Suprapubic skin (tissue), 4 donors: ENCODE measurements at regions not wholly inside any gene's neighbourhood (a gene's known extent, or its start where the extent isn't known, plus 50 kb on each side); places are given as distances from the start of the nearest gene placed in this dataset.
"Not testable (repeated sequence)": the region's sequence is repeated elsewhere in the genome, so short reads cannot be mapped to it uniquely, and the experiment has no call there.

Source experiments
- DNase-seq, 2 donors: peaks; one replicate each; pipeline ENCODE4 v3.0.0-alpha.2; 2019; ENCODE audit warnings: low spot score in 2 of 2
- H3K27ac ChIP-seq: fragments of 200-600 bp; sonication (generic); one replicate; pipeline ENCODE4 v1.5.1; 2019
- H3K27me3 ChIP-seq: fragments of 200-600 bp; sonication (generic); one replicate; pipeline ENCODE4 v1.5.1; 2019
- H3K36me3 ChIP-seq: fragments of 200-600 bp; sonication (generic); one replicate; pipeline ENCODE4 v1.5.1; 2019
- H3K4me1 ChIP-seq: fragments of 200-600 bp; sonication (generic); one replicate; pipeline ENCODE4 v1.5.1; 2019
- H3K4me3 ChIP-seq: fragments of 200-600 bp; sonication (generic); one replicate; pipeline ENCODE4 v1.5.1; 2019; ENCODE audit warnings: mild to moderate bottlenecking
- H3K9me3 ChIP-seq: fragments of 200-600 bp; sonication (generic); one replicate; pipeline ENCODE4 v1.5.1; 2019
- EP300 ChIP-seq: sonication (generic); formaldehyde crosslinking; IDR thresholded peaks from one replicate; pipeline ENCODE4 v1.6.1; 2017; ENCODE audit warnings: antibody characterized with exemption
- POLR2A ChIP-seq, 2 donors: fragments of 450-650 bp; IDR thresholded peaks; one replicate each; pipeline ENCODE4 v1.6.1; 2017; ENCODE audit warnings: antibody characterized with exemption in 2 of 2, mild to moderate bottlenecking in 2 of 2, moderate library complexity in 2 of 2
- POLR2AphosphoS5 ChIP-seq, 3 donors: sonication (generic); formaldehyde crosslinking; IDR thresholded peaks; one replicate each; pipeline ENCODE4 v1.6.1; 2017; ENCODE audit warnings: antibody characterized with exemption in 3 of 3
- WGBS: methylation state at CpG from one replicate; pipeline ENCODE4 v1.1.5; 2018; 5-methylcytosine and 5-hydroxymethylcytosine counted together
- TF ChIP-seq, protein P1 (sequence below), 2 donors: fragments of 200-600 bp in 1 of 2; fragments of 450-650 bp in 1 of 2; sonication (generic) in 1 of 2; IDR thresholded peaks; one replicate each; pipeline ENCODE4 v1.5.1; 2016 to 2019; ENCODE audit warnings: antibody characterized with exemption in 2 of 2, mild to moderate bottlenecking in 1 of 2, moderate library complexity in 1 of 2

DNA sequence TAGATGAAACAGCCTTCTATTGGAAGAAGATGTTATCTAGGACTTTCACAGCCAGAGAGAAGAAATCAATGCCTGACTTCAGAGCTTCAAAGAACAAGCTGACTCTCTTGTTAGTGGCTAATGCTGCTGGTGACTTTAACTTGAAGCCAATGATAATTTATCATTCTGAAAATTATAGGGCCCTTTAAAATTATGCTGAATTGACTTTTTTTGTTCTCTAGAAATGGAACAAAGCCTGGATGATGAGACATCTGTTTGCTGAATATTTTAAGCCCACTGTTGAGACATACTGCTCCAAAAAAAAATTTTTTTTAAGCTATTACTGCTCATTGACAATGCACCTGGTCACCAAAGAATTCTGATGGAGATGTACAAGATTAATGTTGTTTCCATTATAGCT is 189.2 kb downstream of the MBL2 start:
- TF ChIP-seq, protein P1, sequence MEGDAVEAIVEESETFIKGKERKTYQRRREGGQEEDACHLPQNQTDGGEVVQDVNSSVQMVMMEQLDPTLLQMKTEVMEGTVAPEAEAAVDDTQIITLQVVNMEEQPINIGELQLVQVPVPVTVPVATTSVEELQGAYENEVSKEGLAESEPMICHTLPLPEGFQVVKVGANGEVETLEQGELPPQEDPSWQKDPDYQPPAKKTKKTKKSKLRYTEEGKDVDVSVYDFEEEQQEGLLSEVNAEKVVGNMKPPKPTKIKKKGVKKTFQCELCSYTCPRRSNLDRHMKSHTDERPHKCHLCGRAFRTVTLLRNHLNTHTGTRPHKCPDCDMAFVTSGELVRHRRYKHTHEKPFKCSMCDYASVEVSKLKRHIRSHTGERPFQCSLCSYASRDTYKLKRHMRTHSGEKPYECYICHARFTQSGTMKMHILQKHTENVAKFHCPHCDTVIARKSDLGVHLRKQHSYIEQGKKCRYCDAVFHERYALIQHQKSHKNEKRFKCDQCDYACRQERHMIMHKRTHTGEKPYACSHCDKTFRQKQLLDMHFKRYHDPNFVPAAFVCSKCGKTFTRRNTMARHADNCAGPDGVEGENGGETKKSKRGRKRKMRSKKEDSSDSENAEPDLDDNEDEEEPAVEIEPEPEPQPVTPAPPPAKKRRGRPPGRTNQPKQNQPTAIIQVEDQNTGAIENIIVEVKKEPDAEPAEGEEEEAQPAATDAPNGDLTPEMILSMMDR (IDR thresholded peaks at IDR 0.05), result no peak
- TF ChIP-seq POLR2AphosphoS5 (IDR thresholded peaks at IDR 0.05), result no peak
- no peak for TF ChIP-seq POLR2A (IDR thresholded peaks at IDR 0.05)
- TF ChIP-seq EP300, result no peak
- H3K36me3 ChIP-seq, result no peaks in the 10 kb centered on the region
- H3K9me3 ChIP-seq, result peaks cover 6% of the 10 kb centered on the region
- H3K4me3 ChIP-seq, result no peak overlapping the region
- DNase-seq, result no peak
- no peaks in the 10 kb centered on the region for H3K27me3 ChIP-seq
- H3K27ac ChIP-seq, result no peak overlapping the region
- no peaks in the 10 kb centered on the region for H3K4me1 ChIP-seq

DNA sequence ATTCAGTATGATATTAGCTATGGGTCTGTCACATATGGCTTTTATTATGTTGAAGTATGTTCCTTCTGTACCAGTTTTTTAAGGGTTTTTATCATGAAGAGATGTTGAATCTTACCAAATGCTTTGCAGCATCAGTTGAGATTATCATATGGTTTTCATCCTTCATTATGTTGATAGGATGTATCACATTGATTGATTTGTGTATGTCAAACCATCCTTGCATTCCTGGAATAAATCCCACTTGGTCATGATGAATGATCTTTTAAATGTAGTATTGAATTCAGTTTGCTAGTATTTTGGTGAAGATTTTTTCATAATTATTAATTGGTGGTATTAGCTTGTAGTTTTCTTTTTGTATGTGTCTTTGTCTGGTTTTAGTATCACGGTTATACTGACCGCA is 185.9 kb downstream of the MBL2 start:
- H3K4me3 ChIP-seq, result no peak overlapping the region
- H3K27ac ChIP-seq, result no peak overlapping the region
- H3K36me3 ChIP-seq, result no peaks in the 10 kb centered on the region
- WGBS, result 72% methylated on average over 2 of the region's 2 CpGs
- no peak for DNase-seq
- H3K27me3 ChIP-seq, result no peaks in the 10 kb centered on the region
- H3K4me1 ChIP-seq, result no peaks in the 10 kb centered on the region
- TF ChIP-seq EP300, result no peak
- TF ChIP-seq, protein P1 (IDR thresholded peaks at IDR 0.05), result no peak
- TF ChIP-seq POLR2AphosphoS5 (IDR thresholded peaks at IDR 0.05), result no peak
- TF ChIP-seq POLR2A (IDR thresholded peaks at IDR 0.05), result no peak
- H3K9me3 ChIP-seq, result peaks cover 6% of the 10 kb centered on the region

DNA sequence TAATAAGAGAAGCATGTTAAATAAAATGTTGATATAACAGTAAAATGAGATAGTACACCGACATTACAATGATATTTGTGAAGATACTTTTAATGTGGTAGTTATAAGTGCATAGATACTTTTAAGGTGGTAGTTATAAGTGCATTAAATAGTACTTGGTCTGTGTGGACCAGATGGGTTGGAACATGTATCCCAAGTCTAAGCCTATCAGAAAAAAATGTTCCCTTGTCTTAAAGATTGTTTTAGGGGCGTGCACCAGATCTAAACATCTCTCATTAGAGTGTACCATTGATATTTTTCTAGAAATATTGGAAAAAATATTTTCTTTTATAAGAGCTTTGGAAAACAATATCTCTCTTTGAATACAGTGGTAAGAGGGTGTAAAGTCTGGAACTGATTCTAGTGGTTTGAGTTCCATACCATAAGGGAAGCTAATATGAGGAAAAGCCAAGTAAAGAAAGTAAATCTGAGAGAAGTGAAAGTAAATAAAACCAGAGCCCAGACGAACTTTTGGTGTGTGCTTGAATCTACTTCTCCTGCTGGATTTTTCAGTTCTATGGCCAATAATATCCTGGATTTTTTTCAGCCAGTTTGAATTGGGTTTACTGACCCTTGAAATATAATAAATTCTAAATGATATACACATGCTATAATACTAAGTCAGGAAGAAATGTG is 175.3 kb downstream of the MBL2 start:
- TF ChIP-seq POLR2A (IDR thresholded peaks at IDR 0.05), result no peak
- TF ChIP-seq, protein P1 (IDR thresholded peaks at IDR 0.05), result no peak
- no peak for TF ChIP-seq EP300
- 62% methylated on average over 3 of the region's 3 CpGs for WGBS
- no peak overlapping the region for H3K4me3 ChIP-seq

DNA sequence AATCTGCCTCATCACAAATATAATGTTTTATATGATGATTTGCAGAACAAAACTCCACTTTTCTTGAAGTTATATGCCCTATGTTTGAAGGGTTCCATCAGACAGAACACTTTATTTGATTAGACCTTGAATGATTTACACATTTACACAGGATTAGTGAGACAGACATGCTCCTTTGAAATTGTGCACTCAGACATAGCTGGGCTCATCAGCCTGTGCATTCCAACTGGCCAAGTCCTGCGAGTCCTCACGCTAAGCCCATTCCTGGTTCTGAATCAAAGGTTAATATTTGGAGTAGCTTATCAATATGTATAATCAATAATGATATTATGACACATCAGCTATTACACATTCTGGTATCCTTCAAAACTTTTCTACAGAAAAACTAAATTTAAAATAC is 173.6 kb downstream of the MBL2 start:
- TF ChIP-seq POLR2AphosphoS5 (IDR thresholded peaks at IDR 0.05) (no peak), POLR2A (IDR thresholded peaks at IDR 0.05) (no peak), EP300 (no peak)
- TF ChIP-seq, protein P1 (IDR thresholded peaks at IDR 0.05), result no peak
- H3K27ac ChIP-seq, result no peak overlapping the region
- 80% methylated on average over 2 of the region's 2 CpGs for WGBS

More for the DNA sequence above, 175.3 kb downstream of the MBL2 start:
- no peaks in the 10 kb centered on the region for H3K4me1 ChIP-seq
- no peaks in the 10 kb centered on the region for H3K36me3 ChIP-seq
- H3K27ac ChIP-seq, result no peak overlapping the region
- no peak for DNase-seq
- no peaks in the 10 kb centered on the region for H3K27me3 ChIP-seq
- no peaks in the 10 kb centered on the region for H3K9me3 ChIP-seq

DNA sequence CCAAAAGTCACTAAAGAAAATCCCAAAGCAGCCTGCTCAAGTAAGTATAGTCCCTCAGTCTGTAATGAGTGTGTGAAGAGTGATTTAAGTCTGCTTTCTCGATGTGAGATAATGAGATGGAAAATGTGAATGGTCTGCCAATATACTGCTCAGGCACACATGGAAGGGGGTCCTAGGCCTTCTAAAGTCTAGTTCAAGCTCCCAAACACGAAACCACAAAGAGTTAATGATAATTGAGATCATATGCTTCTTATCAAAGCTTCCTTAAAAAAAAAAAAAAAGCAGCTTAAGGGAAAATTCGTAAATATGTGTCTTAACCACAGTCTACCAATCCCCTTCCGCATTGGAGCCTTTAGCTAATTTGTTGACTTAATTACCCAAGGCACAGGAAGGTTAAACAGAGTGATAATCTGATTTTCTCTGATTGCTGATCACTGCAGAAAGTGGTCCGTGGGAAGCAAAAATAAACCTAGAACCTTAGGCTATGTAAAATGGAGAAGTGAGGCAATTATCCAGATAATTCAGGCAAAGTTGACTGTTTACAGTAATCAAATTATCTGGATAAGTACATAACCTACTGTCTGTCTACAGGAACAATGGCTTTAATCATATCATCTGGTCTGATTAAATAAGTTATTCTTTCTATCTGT is 172.9 kb downstream of the MBL2 start:
- no peak for TF ChIP-seq POLR2AphosphoS5 (IDR thresholded peaks at IDR 0.05)
- no peak for TF ChIP-seq EP300
- no peak for TF ChIP-seq POLR2A (IDR thresholded peaks at IDR 0.05)
- TF ChIP-seq, protein P1 (IDR thresholded peaks at IDR 0.05), result no peak
- Histone ChIP-seq H3K27me3 (no peaks in the 10 kb centered on the region), H3K4me1 (no peaks in the 10 kb centered on the region), H3K27ac (no peak overlapping the region), H3K36me3 (no peaks in the 10 kb centered on the region), H3K4me3 (no peak overlapping the region), H3K9me3 (no peaks in the 10 kb centered on the region)
- no peak for DNase-seq
- WGBS, result 49% methylated on average over 5 of the region's 5 CpGs

More for the DNA sequence above, 173.6 kb downstream of the MBL2 start:
- H3K4me1 ChIP-seq, result no peaks in the 10 kb centered on the region
- H3K9me3 ChIP-seq, result no peaks in the 10 kb centered on the region
- H3K36me3 ChIP-seq, result no peaks in the 10 kb centered on the region
- DNase-seq, result no peak
- no peaks in the 10 kb centered on the region for H3K27me3 ChIP-seq
- no peak overlapping the region for H3K4me3 ChIP-seq

DNA sequence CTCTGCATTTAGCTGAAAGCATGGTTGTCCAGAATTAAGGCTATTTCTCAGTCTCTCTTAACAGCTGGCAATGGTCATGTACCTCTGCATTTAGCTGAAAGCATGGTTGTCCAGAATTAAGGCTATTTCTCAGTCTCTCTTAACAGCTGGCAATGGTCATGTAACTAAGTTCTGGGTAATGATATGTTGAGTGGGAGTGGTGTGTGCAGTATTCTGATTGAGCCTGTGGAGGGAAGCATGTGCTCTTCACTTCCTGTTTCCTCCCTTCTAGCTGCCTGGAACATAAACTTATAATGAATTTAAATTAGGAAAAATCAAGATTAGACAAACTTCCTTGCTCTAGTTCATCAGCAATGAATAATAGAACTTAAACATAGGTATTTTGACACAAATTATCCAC is 168.5 kb downstream of the MBL2 start:
- H3K9me3 ChIP-seq, H3K4me1 ChIP-seq, H3K27me3 ChIP-seq, H3K36me3 ChIP-seq, H3K27ac ChIP-seq, DNase-seq, H3K4me3 ChIP-seq: not testable (repeated sequence)
